ENCODE measurements at regions not wholly inside any gene's neighbourhood (a gene's known extent, or its start where the extent isn't known, plus 50 kb on each side); places are given as distances from the start of the nearest gene placed in this dataset.

- Histone ChIP-seq H3K9me3 (no peaks in the 10 kb centered on the region), H3K36me3 (no peaks in the 10 kb centered on the region), H3K27ac (no peak overlapping the region), H3K27me3 (no peaks in the 10 kb centered on the region), H3K4me1 (no peaks in the 10 kb centered on the region), H3K4me3 (no peak overlapping the region)
- DNase-seq (no peak), ATAC-seq (no peak)
- no peak for TF ChIP-seq CTCF (IDR thresholded peaks at IDR 0.05)
- intact Hi-C loops (cut with DNase I): no loop called here
Measured at GRCh38 chr3:177959188-177959587, 577.0 kb upstream of the KCNMB2 start.

GRCh38 chr3:177960014-177960413 lies 576.2 kb upstream of the KCNMB2 start:
- DNase-seq: no peak
- ATAC-seq: no peak
- Histone ChIP-seq H3K4me1 (no peaks in the 10 kb centered on the region), H3K27ac (no peak overlapping the region), H3K27me3 (no peaks in the 10 kb centered on the region), H3K36me3 (no peaks in the 10 kb centered on the region), H3K9me3 (no peaks in the 10 kb centered on the region), H3K4me3 (no peak overlapping the region)
- intact Hi-C loops (cut with DNase I): no loop called here
- no peak for TF ChIP-seq CTCF (IDR thresholded peaks at IDR 0.05)

- Histone ChIP-seq H3K9me3 (no peaks in the 10 kb centered on the region), H3K4me3 (no peak overlapping the region), H3K36me3 (no peaks in the 10 kb centered on the region), H3K27me3 (no peaks in the 10 kb centered on the region), H3K27ac (no peak overlapping the region), H3K4me1 (no peaks in the 10 kb centered on the region)
- no peak for ATAC-seq
- DNase-seq: no peak
- intact Hi-C loops (cut with DNase I): no loop called here
- no peak for TF ChIP-seq CTCF (IDR thresholded peaks at IDR 0.05)
Measured at GRCh38 chr3:177960722-177961121, 575.5 kb upstream of the KCNMB2 start.

GRCh38 chr3:177961784-177962183 lies 574.5 kb upstream of the KCNMB2 start:
- H3K27ac ChIP-seq: no peak overlapping the region
- H3K9me3 ChIP-seq: no peaks in the 10 kb centered on the region
- H3K4me3 ChIP-seq: no peak overlapping the region
- H3K4me1 ChIP-seq: no peaks in the 10 kb centered on the region
- no peaks in the 10 kb centered on the region for H3K27me3 ChIP-seq
- H3K36me3 ChIP-seq: no peaks in the 10 kb centered on the region
- no peak for ATAC-seq
- intact Hi-C loops (cut with DNase I): no loop called here
- DNase-seq: no peak
- no peak for TF ChIP-seq CTCF (IDR thresholded peaks at IDR 0.05)

- Histone ChIP-seq H3K9me3 (no peaks in the 10 kb centered on the region), H3K27me3 (no peaks in the 10 kb centered on the region), H3K4me3 (no peak overlapping the region), H3K4me1 (no peaks in the 10 kb centered on the region), H3K27ac (no peak overlapping the region), H3K36me3 (no peaks in the 10 kb centered on the region)
- TF ChIP-seq CTCF (IDR thresholded peaks at IDR 0.05): no peak
- ATAC-seq (no peak), DNase-seq (no peak)
- intact Hi-C loops (cut with DNase I): no loop called here
Measured at GRCh38 chr3:177966493-177966892, 569.7 kb upstream of the KCNMB2 start.
